GM23338 (cell line): ENCODE measurements at regions not wholly inside any gene's neighbourhood (a gene's known extent, or its start where the extent isn't known, plus 50 kb on each side); places are given as distances from the start of the nearest gene placed in this dataset.

Source experiments
- ATAC-seq: fragments of 200-7000 bp; cut with Tn5 transposase; 3 replicates; pipeline ENCODE4 v1.9.1; 2020
- DNase-seq: peaks from one replicate; pipeline ENCODE4 v3.0.0-alpha.2; 2015; ENCODE audit warnings: low spot score
- H2AFZ ChIP-seq: fragments of 200-600 bp; sonication (generic); 2 replicates; pipeline ENCODE4 v1.8.0; 2016; ENCODE audit warnings: antibody characterized with exemption, mild to moderate bottlenecking, moderate library complexity
- H3F3A ChIP-seq: fragments of 200-600 bp; sonication (generic); replicated peaks from 2 replicates; pipeline ENCODE4 v1.8.0; 2017; ENCODE audit warnings: antibody characterized with exemption, mixed run types, low read depth
- H3K27ac ChIP-seq: fragments of 200-600 bp; sonication (generic); 2 replicates; pipeline ENCODE4 v1.6.1; 2016; ENCODE audit warnings: low read depth
- H3K27me3 ChIP-seq: fragments of 200-600 bp; sonication (generic); 2 replicates; pipeline ENCODE4 v1.8.0; 2016; ENCODE audit warnings: mild to moderate bottlenecking, mixed run types, moderate library complexity; ENCODE audit not compliant: insufficient read depth
- H3K36me3 ChIP-seq: fragments of 200-600 bp; sonication (generic); 2 replicates; pipeline ENCODE4 v1.8.0; 2016; ENCODE audit warnings: mild to moderate bottlenecking; ENCODE audit not compliant: insufficient read depth
- H3K4me1 ChIP-seq: fragments of 200-600 bp; sonication (generic); 2 replicates; pipeline ENCODE4 v1.8.0; 2016; ENCODE audit warnings: mild to moderate bottlenecking, moderate library complexity; ENCODE audit not compliant: insufficient read depth
- H3K4me2 ChIP-seq: fragments of 200-600 bp; sonication (generic); 2 replicates; pipeline ENCODE4 v1.7.1; 2017; ENCODE audit warnings: mixed run types
- H3K4me3 ChIP-seq: fragments of 200-600 bp; sonication (generic); 2 replicates; pipeline ENCODE4 v1.6.1; 2016; ENCODE audit warnings: mixed run types
- H3K79me2 ChIP-seq: fragments of 200-600 bp; sonication (generic); replicated peaks from 2 replicates; pipeline ENCODE4 v1.8.0; 2017; ENCODE audit warnings: mild to moderate bottlenecking; ENCODE audit not compliant: insufficient read depth
- H3K9me2 ChIP-seq: fragments of 200-600 bp; sonication (generic); 2 replicates; pipeline ENCODE4 v1.8.0; 2017; ENCODE audit not compliant: insufficient read depth
- H4K20me1 ChIP-seq: fragments of 200-600 bp; sonication (generic); replicated peaks from 2 replicates; pipeline ENCODE4 v1.8.0; 2017; ENCODE audit warnings: mild to moderate bottlenecking; ENCODE audit not compliant: insufficient read depth
- H3K27ac Mint-ChIP-seq: 2 replicates; pipeline ENCODE4 v1.8.0; 2020; ENCODE audit warnings: inconsistent platforms, mild to moderate bottlenecking, moderate library complexity, mixed read lengths
- H3K27me3 Mint-ChIP-seq: 3 replicates; pipeline ENCODE4 v1.8.0; 2022; ENCODE audit warnings: low read depth, mild to moderate bottlenecking, moderate library complexity, mixed read lengths, inconsistent platforms; ENCODE audit not compliant: insufficient read depth, poor library complexity
- H3K36me3 Mint-ChIP-seq: 3 replicates; pipeline ENCODE4 v1.8.0; 2021; ENCODE audit warnings: low read depth, mild to moderate bottlenecking, inconsistent platforms, moderate library complexity, mixed read lengths
- H3K4me1 Mint-ChIP-seq: 3 replicates; pipeline ENCODE4 v1.8.0; 2020; ENCODE audit warnings: mild to moderate bottlenecking, inconsistent platforms, mixed read lengths
- H3K4me3 Mint-ChIP-seq: 3 replicates; pipeline ENCODE4 v1.8.0; 2021; ENCODE audit warnings: moderate library complexity, mild to moderate bottlenecking, inconsistent platforms, mixed read lengths
- H3K9me3 Mint-ChIP-seq: 3 replicates; pipeline ENCODE4 v1.8.0; 2020; ENCODE audit warnings: moderate library complexity, mild to moderate bottlenecking, inconsistent platforms, mixed read lengths
- EZH2 ChIP-seq: fragments of 200-600 bp; sonication (generic); IDR thresholded peaks from one replicate; pipeline ENCODE4 v1.8.0; 2017; ENCODE audit warnings: antibody characterized with exemption, mild to moderate bottlenecking, low read depth; ENCODE audit not compliant: unreplicated experiment
- JUNB ChIP-seq: IDR thresholded peaks from one replicate; pipeline ENCODE4 v1.6.1; 2016; ENCODE audit warnings: antibody characterized with exemption; ENCODE audit not compliant: unreplicated experiment
- NANOG ChIP-seq: IDR thresholded peaks from 2 replicates; pipeline ENCODE4 v1.6.1; 2016; ENCODE audit warnings: antibody characterized with exemption, borderline replicate concordance
- POLR2AphosphoS5 ChIP-seq: IDR thresholded peaks from 2 replicates; pipeline ENCODE4 v1.6.1; 2016; ENCODE audit warnings: antibody characterized with exemption, low read depth
- ZNF462 ChIP-seq: fragments of 250-450 bp; sonication (Bioruptor Pico); IDR thresholded peaks from 2 replicates; pipeline ENCODE4 v1.5.0; 2020; ENCODE audit warnings: mild to moderate bottlenecking, moderate library complexity

- Histone ChIP-seq H3K27me3 (peaks cover 36% of the 10 kb centered on the region), H2AFZ (peak overlapping the region; percentile 94; the same call in 1 of the 2 replicates), H3K9me2 (0 out of 2 replicates have a peak, but pooled peaks cover 5% of the 10 kb centered on the region), H3K4me1 (peaks cover 63% of the 10 kb centered on the region), H3K27ac (peak overlapping the region; percentile 88), H3K4me2 (peak overlapping the region; percentile 72), H4K20me1 (no peaks in the 10 kb centered on the region), H3F3A (0 out of 2 replicates have a peak, but pooled peaks cover 7% of the 10 kb centered on the region), H3K79me2 (no peaks in the 10 kb centered on the region), H3K36me3 (no peaks in the 10 kb centered on the region), H3K4me3 (peak overlapping the region; percentile 43)
- Mint-ChIP-seq H3K9me3 (no peaks in the 10 kb centered on the region), H3K27ac (peak overlapping the region; percentile 95), H3K36me3 (no peaks in the 10 kb centered on the region; the same call in 2 of the 3 replicates), H3K27me3 (peaks cover 30% of the 10 kb centered on the region), H3K4me1 (peaks cover 79% of the 10 kb centered on the region), H3K4me3 (peak overlapping the region; percentile 63)
- ATAC-seq, result no peak; the same call in 2 of the 3 replicates
- TF ChIP-seq NANOG, result peak; percentile 56; the same call in 1 of the 2 replicates
- TF ChIP-seq EZH2, result no peak
- peak; percentile 17 for DNase-seq
Observed at GRCh38 chr14:76313852-76314251, 62.1 kb upstream of the ESRRB start.

- no peak for TF ChIP-seq EZH2
- peak; percentile 58; the same call in 1 of the 2 replicates for TF ChIP-seq ZNF462 (CRISPR knock-in tag)
- no peak for TF ChIP-seq POLR2AphosphoS5
- TF ChIP-seq JUNB, result no peak
- peaks cover 74% of the 10 kb centered on the region for H3K4me1 Mint-ChIP-seq
Observed at GRCh38 chr14:76314521-76315034, 61.4 kb upstream of the ESRRB start.

More at GRCh38 chr14:76314521-76315034, 61.4 kb upstream of the ESRRB start:
- Histone ChIP-seq H3K79me2 (no peaks in the 10 kb centered on the region), H3K27ac (peak overlapping the region; percentile 88), H3K9me2 (0 out of 2 replicates have a peak, but pooled peaks cover 5% of the 10 kb centered on the region), H3K36me3 (no peaks in the 10 kb centered on the region), H2AFZ (peak overlapping the region; percentile 94), H3F3A (0 out of 2 replicates have a peak, but pooled peaks cover 7% of the 10 kb centered on the region), H3K27me3 (peaks cover 29% of the 10 kb centered on the region), H3K4me3 (peak overlapping the region; percentile 43), H4K20me1 (no peaks in the 10 kb centered on the region; the same call in 1 of the 2 replicates), H3K4me1 (peaks cover 61% of the 10 kb centered on the region), H3K4me2 (peak overlapping the region; percentile 72)
- DNase-seq (peak; percentile 36), ATAC-seq (peak; percentile 38)
- Mint-ChIP-seq H3K4me3 (peak overlapping the region; percentile 63; the same call in 2 of the 3 replicates), H3K27me3 (peaks cover 25% of the 10 kb centered on the region), H3K36me3 (no peaks in the 10 kb centered on the region; the same call in 2 of the 3 replicates), H3K27ac (peak overlapping the region; percentile 95), H3K9me3 (no peaks in the 10 kb centered on the region)
